ENCODE measurements at regions not wholly inside any gene's neighbourhood (a gene's known extent, or its start where the extent isn't known, plus 50 kb on each side); places are given as distances from the start of the nearest gene placed in this dataset.

DNA sequence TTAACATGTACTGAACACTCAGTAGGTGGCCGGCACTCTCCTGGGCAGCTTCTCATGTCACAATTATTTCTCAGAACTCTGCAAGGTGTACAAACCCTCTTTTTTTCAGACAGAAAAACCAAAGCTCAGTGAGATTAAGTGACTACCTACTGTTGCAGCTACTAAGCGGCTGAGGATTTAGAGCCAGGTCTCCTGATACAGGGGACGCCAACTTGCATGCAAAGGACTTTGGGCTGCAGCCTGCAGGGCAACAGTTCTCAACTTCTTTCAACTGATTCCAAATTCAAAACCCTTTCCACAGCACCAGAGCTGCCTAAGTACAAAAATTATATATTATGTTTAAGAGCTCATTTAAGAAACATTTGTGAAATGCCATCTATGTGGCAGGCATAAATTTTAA, 177.6 kb downstream of the SUCLG1 start:
- Histone ChIP-seq H3K9me3 (replicated peaks; ENCODE audit: control insufficient read depth, insufficient read depth, low read depth, low read length) (no peaks in the 10 kb centered on the region), H2AFZ (ENCODE audit: low read depth, low read length) (no peak overlapping the region), H3K79me2 (ENCODE audit: control insufficient read depth, insufficient read depth, low read length) (no peaks in the 10 kb centered on the region), H3K9ac (ENCODE audit: insufficient read depth in 1 of 2, low read depth in 2 of 2, low read length in 2 of 2) (no peak overlapping the region), H3K4me1 (replicated peaks in 1 of 2; ENCODE audit: control insufficient read depth in 2 of 2, insufficient read depth in 2 of 2, low read length in 2 of 2) (no peaks in the 10 kb centered on the region; a peak in 1 of 5 replicates), H3K27ac (ENCODE audit: extremely low read depth, low read depth, low read length) (no peak overlapping the region), H3K36me3 (ENCODE audit: control insufficient read depth, insufficient read depth, low read length) (no peaks in the 10 kb centered on the region), H4K20me1 (replicated peaks; ENCODE audit: control insufficient read depth, insufficient read depth, low read length) (no peaks in the 10 kb centered on the region), H3K4me2 (ENCODE audit: insufficient read depth, low read length) (no peak overlapping the region), H3K27me3 (ENCODE audit: control insufficient read depth in 2 of 2, insufficient read depth in 2 of 2, low read length in 2 of 2) (no peaks in the 10 kb centered on the region), H3K9me1 (ENCODE audit: control insufficient read depth, insufficient read depth, low read length) (no peaks in the 10 kb centered on the region), H3K4me3 (no peak overlapping the region)
- BruUV-seq (replicated peaks) = no TSS peak
- DNase-seq (ENCODE audit: extremely low read depth in 1 of 4, low spot score in 3 of 4) (no peak), ATAC-seq (no peak), FAIRE-seq (no peak)
- in situ Hi-C loops (cut with MboI) = no loop called here
- intact Hi-C loops (cut with micrococcal nuclease) = no loop called here
- 5% methylated on average over 3 of the region's 3 CpGs for WGBS (ENCODE audit: insufficient coverage, low coverage, missing lambda C conversion rate)
- TF ChIP-seq MXD1 (CRISPR knock-in tag; IDR thresholded peaks at IDR 0.05; ENCODE audit: borderline replicate concordance, poor library complexity, severe bottlenecking) (no peak), TAF1 (IDR thresholded peaks at IDR 0.05; ENCODE audit: control insufficient read depth, extremely low read depth, insufficient read depth, low read length, severe bottlenecking) (no peak), LCOR (CRISPR knock-in tag; IDR thresholded peaks at IDR 0.05) (no peak), SMC3 (conservative IDR thresholded peaks at IDR 0.05; ENCODE audit: insufficient read depth, low read depth, low read length) (no peak), HDGF (IDR thresholded peaks at IDR 0.05) (no peak), RAD51 (IDR thresholded peaks at IDR 0.05; ENCODE audit: borderline replicate concordance, low read depth) (no peak), ZNF561 (CRISPR knock-in tag; conservative IDR thresholded peaks at IDR 0.05) (no peak), TAL1 (IDR thresholded peaks at IDR 0.05) (no peak), HIVEP1 (CRISPR knock-in tag; IDR thresholded peaks at IDR 0.05) (no peak), RFX5 (IDR thresholded peaks at IDR 0.05; ENCODE audit: low read depth, low read length) (no peak), ZNF134 (CRISPR knock-in tag; conservative IDR thresholded peaks at IDR 0.05) (no peak)
- TF ChIP-seq, protein P1, sequence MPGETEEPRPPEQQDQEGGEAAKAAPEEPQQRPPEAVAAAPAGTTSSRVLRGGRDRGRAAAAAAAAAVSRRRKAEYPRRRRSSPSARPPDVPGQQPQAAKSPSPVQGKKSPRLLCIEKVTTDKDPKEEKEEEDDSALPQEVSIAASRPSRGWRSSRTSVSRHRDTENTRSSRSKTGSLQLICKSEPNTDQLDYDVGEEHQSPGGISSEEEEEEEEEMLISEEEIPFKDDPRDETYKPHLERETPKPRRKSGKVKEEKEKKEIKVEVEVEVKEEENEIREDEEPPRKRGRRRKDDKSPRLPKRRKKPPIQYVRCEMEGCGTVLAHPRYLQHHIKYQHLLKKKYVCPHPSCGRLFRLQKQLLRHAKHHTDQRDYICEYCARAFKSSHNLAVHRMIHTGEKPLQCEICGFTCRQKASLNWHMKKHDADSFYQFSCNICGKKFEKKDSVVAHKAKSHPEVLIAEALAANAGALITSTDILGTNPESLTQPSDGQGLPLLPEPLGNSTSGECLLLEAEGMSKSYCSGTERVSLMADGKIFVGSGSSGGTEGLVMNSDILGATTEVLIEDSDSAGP (CRISPR knock-in tag; IDR thresholded peaks at IDR 0.05) = no peak
- TF ChIP-seq, protein P2, sequence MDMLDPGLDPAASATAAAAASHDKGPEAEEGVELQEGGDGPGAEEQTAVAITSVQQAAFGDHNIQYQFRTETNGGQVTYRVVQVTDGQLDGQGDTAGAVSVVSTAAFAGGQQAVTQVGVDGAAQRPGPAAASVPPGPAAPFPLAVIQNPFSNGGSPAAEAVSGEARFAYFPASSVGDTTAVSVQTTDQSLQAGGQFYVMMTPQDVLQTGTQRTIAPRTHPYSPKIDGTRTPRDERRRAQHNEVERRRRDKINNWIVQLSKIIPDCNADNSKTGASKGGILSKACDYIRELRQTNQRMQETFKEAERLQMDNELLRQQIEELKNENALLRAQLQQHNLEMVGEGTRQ (CRISPR knock-in tag; IDR thresholded peaks at IDR 0.05) = no peak
- TF ChIP-seq, protein P3, sequence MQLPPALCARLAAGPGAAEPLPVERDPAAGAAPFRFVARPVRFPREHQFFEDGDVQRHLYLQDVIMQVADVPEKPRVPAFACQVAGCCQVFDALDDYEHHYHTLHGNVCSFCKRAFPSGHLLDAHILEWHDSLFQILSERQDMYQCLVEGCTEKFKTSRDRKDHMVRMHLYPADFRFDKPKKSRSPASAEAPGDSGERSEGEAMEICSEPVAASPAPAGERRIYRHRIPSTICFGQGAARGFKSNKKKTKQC (CRISPR knock-in tag; IDR thresholded peaks at IDR 0.05) = no peak
- CTCF ChIA-PET (ENCODE audit: low intra/inter-chr PET ratio) = interaction anchor here (0.7 kb wide), 1 partner anchor 735 kb away, joined by 4 read pairs; no protein-coding TSS in a partner anchor
- POLR2A ChIA-PET = interaction anchor here (0.7 to 1.6 kb wide), 2 partner anchors 10 to 1855 kb away, joined by 3 to 5 read pairs; no protein-coding TSS in a partner anchor
